ENCODE measurements at regions not wholly inside any gene's neighbourhood (a gene's known extent, or its start where the extent isn't known, plus 50 kb on each side); places are given as distances from the start of the nearest gene placed in this dataset.

DNA sequence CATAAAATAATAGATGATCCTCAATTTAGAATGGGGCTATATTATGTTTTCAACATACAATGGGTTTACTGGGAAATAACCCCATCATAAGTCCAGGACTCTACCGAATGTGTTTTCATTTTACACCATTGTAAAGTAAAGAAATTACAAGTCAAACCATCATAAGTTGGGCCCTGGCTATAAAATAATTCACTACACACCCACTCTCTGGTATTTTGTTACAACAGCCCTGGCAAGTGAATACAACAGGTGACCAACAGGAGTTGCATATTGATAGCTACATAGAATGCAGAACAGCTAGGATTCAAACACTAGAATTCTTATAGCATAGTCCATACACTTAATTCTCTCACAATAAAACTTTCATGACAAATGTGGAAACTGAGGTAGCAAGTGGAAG is 673.0 kb upstream of the CA10 start:
- no peak for DNase-seq

DNA sequence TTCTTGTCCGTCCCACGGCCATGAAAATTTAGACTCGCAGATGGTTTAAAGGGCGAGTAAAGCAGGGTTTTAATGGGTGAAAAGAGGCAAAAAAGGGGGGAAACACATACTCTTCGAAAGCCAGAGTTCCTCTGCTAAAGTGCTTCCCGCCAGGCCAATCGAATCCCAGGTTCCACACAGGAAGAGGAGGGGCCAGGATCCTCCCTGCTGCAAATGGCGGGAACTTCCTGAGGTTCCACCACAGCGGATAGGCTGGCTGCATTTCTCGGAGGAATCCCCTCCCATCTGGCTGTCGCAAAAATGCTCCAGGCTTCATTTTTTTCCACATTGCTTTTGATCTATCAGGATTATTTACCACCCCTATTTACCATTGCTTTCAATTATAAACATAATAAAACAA is 670.1 kb upstream of the CA10 start:
- no peak for DNase-seq

DNA sequence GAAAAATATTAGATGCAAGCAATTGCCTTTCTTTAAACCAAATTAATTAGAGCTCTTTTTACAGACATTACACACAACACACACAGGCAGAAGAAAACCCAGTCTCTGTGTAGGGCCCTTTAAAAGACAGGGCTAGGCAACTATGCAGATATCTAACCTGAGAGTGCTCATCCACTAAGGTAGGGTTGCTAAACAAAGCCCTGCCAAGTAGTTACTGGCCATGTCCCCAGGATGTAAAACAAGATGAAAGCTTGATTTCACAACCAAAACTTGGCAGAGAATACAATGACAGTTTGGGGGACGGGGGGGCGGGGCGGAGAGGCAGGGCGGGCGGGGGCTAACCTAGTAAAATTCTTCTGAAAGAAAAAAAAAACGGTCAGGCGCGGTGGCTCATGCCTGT is 669.0 kb upstream of the CA10 start:
- no peak for DNase-seq

DNA sequence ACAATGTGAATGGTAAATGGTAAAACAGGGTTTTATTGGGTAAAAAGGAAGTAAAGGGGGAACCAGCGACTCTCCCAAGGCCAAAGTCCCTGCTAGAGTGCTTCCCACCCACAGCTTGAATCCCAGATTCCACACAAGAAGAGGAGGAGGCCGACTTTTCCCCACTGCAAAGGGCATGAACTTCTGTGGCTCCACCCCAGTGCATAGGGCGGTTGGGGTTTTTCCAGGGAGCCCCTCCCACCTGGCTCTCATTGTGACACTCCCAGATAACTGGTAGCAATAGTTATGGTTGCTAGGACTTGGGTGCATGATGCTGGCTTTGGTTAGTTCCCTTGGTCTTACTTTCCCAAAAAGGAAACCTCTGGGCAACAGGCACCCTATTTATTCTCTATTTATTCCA is 666.0 kb upstream of the CA10 start:
- no peak for DNase-seq

DNA sequence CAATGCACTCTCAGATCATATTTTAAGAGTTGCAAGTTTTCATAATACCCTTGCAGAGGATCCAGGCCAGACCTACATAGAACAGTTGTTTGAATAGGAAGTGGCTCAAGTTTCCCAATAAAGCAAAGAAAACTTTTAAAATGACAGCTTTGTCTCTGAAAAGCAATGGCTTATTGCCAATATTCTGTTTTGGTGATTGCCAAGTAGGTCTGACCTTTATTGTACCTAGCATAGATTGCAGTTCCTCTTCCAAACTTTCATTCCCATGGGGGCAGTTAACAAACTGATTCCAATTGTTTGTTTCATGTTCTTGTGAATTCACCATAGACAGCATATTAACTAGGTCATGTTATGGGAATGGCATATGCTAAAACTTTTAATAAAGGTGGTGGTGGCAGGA is 664.6 kb upstream of the CA10 start:
- no peak for DNase-seq

DNA sequence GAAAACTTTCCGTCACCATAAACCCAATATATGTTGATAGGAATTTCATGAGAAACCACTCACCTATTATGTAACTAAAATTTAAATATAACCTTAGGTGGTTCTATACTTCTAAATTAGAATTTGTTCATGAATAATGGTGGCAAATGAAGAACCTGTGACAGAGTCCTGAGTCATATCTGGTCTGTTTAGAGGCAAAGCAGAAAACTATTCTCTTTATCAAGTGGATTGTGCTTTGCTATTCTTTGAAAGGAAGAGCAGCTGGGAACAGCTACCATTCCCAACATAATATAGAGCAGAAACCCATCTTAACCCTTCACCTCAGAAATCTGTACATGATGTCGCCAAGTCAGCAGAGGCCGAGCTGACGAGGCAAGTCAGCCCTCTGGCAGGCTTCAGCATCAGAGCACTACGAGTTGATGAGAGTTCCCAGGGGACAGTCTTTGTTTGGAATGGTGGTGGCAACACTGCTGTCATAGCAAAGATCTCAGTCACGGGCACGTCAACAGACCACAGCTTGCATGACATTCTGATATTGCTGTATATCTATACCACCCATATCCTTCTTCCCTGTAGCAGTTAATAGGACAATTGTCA is 631.9 kb upstream of the CA10 start:
- no peak for DNase-seq

DNA sequence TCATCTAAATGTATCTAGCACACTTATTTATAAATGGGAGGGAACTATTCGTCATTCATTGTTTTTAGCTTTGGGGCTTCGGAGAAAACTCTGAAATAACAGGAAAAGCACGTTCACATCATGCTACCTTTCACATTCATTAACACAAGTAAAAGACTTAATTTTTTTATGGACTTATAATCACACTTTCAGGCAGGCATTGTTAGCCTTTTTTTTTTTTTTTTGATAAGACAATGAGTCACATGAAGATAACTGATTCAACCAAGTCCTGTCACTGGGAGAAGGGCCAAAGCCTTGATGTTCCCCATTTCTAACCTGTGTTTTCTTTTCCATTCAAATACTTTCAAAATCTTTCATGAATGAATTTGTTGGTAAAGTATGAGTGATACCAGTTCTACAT is 631.3 kb upstream of the CA10 start:
- no peak for DNase-seq

DNA sequence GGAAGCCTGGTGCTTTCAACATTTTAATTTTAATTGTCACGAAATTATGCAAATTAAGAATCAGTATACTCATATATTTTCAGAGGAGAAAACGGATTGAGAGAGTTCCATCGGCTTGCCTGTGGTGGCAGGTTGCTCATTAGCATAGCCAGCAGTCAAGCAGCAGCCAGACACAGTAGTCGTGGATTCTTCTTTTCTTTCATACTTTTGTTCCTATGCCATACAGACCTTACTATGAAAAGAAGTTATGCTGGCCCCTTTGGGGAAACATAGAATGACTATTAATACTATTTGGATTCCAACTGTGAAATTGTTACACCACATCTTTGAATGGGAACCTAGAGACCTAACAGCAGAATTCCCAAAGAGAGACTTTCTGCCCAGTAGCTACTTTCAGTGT is 617.7 kb upstream of the CA10 start:
- no peak for DNase-seq

DNA sequence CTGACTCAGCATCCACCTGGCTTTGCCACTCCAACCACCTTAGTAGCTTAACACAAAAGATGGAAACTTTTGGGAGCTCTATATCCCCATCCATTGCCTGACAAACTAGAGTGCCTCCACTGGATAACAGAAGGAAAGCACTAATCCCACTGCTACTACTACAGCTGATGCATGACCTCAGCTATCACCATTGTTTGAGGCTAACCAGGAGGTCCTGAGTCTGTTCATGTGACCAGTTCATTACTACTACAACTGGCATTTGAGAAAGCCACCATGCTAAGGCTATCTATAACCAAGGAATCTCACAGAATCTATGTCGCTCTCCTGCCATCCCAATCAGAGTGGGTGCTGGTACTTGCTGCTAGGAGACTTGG is 604.3 kb upstream of the CA10 start:
- DNase-seq: no peak

DNA sequence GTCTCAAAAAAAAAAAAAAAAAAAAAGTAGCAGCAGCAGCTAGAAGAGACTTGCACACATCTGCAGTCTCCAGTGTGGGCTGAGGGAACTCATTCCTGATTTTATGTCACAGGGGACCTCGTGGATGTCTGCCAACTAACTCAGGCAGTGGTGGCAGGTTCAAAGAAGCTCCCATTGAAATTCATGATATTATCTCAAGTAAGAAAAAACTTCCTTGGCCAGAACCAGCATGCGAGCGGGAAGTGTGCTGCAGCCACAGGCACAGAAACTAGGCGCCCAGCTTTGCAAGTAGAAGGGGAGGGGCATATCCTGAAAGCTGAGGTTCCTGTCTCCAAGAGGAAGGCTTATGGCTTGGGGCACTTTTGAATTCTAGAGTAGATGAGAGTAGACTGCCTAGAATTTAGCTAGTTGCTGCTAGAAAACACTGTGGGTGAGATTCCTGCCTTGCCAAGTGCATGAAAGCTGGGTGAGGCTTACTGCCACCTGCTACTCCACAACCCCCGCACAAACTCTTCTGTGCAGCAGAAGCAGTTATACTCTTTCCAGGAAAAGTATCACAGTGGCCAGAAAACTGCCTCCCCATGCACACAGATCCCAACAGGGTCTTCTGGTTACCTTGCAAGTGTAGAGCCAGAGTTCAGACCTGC is 603.8 kb upstream of the CA10 start:
- no peak for DNase-seq

DNA sequence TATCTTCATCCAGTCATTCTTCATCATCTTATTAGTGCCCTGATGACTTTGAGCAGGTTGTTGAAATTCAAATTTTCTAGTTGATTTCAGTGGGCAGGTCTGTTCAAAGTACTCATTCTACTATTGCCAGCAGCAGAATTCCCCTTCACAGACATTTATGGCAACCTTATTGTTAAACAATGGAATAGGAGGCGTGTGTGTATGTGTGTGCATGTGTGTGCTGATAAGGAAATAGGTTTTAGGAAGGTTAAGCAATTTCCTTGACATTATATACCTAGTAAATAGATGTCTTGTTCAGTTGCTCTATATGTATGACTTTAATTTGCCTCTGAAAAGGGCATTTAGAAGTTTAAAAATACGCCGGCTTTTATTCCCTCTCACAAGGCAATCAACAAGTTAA is 601.4 kb upstream of the CA10 start:
- no peak for DNase-seq

DNA sequence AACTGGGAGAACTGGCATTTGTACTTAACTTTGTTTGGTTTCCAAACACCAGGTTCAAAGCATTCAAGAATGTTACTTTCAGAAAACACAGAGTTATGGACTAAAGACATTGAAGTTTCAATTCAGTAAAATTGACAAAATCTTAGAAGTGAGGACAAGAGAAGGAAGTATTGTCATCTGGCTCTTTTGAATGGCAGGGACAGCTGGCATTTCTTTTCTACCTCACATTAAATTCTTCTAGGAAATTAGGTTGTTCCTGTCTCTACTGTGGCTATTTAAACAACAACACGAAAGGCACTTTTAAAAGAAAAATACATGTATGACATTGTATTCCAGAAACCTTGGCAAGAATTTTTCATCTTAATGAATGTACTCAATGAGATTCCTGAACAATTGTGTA is 600.0 kb upstream of the CA10 start:
- no peak for DNase-seq

DNA sequence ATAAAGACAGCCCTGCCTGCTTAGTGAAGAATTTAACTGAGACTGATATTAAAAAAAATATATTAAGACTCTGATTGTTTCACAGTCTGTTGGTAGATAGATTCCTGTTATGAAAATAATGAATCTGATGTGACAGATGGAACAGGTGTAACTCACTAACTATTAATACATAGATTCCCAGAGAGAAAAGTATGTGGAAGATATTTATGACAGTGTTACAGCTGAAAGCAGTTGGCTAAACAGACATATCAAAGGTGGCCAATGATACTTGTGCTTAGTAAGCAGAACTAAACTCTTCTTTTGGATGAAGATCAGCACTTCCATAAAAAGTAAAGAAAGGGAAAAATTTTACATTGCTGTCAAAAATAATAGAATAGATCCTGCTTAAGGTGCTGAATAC is 598.2 kb upstream of the CA10 start:
- no peak for DNase-seq

DNA sequence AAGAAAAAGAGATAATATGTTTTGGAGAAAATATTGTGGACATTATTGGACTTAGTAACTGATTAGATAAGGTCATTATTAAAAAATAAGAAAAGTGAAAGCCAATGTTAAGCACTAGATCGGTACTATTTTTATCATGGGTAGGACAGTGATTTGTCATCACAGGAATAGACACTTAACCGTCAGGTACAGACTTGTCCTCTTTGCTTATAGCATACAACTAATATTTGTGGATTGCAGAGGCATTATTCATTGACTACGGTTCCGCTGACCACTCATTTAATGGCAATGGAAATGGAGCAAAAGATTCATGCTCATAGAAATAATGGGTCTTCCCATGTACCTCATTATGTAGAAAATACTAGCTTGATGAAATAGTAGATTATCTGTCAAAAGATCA is 596.3 kb upstream of the CA10 start:
- DNase-seq: no peak

DNA sequence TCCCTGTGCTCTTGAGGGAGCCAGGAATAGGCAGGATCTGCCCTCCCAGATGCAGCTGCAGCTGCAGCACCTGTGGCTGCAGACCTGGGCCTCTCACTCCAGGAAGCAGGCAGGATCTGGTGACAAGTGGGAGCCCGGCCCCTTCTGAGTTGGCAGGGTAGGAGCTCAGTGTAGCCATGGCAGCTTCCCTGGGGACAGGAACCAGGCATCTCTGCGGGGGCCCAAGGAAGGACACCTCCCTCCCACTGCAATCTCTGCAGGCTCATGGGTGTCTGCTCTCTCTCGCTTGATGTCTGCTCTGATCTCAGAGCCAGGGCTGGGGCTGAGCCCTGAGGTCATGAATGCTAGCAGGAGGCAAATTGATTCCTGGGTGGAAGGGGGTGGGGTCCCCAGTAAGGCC is 592.5 kb upstream of the CA10 start:
- no peak for DNase-seq

DNA sequence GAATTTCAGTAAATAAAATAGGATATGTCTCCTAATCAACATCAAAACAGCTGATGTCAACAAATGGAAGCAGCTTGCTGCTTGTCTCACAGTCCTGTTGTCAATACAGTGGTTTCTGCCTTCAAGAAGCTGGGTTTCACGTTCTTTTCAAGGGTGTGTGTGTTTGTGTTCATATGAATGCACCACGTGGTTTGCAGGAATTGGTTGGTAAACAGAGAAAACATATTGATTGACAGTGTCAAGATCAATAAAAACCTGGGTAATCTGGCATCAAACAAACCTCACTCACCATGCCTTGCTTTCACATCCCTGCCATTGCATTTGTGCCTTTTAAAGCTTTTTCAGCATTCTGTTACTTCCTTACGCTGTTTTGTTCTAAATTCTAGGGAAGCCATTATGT is 585.7 kb upstream of the CA10 start:
- DNase-seq: no peak

DNA sequence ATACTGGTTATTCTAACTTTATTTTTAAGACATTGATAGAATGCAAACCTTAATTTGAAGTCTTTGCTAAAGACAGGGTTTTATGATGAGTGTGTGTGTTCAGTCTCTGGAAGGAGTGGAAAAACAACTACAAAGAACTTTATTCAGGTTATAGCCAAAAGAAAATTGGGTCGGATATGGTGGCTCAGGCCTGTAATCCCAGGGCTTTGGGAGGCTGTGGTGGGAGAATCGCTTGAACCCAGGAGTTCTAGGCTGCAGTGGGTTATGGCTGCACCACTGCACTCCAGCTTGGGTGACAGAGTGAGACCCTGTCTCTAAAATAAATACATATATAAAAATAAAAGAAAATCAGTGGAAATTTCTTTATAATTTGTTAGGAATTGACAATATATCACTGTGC is 581.5 kb upstream of the CA10 start:
- no peak for DNase-seq

DNA sequence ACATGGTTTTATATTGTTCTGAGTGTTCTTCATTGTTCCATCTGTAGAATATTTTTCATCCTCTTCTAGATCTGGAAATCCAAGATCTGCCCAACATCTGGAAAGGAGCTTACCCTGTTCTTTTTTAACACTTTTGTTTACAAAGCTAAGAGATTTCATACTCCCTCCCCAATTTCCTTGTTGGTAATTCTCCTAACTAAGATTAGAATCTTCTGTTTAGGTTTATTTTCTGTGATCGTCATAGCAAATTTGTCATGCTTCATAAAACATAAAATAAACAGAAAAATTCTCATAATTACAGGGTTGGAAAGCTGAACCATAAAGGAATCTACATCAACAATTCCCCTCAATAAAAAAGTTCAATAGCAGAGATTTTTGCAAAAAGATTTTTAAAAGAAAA is 580.3 kb upstream of the CA10 start:
- DNase-seq: no peak

DNA sequence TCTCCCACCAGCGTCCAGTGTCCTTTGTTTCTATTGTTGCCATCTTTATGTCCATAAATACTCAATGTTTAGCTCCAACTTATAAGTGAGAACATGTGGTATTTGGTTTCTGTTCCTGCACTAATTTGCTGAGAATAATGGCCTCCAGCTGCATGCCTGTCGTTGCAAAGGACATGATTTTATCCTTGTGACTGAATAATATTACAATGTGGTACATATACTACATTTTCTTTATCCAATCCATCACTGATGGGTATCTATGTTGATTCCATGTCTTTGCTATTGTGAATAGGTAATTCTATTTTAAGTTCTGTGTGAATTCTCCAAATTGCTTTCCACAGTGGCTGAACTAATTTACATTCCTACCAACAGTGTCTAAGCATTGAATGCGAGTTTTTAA is 578.6 kb upstream of the CA10 start:
- DNase-seq: no peak

DNA sequence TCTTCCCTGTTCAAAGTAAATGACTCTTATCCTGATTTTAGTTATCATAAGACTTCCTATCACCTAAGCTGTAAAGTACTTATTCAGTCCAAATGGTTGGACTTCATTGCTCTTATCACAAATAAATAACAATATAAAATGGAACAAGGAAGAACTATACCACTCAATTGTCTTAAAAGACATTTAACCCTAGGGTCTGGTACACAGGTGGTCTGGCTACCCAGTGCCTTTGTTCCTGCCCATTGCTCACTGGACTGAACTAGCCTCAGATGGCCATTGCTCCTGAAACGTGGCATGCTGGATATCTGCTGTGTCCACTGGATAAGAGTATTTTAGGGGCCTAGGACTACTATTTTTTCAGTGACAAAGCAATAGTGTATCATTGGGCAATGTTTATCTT is 574.3 kb upstream of the CA10 start:
- no peak for DNase-seq

DNA sequence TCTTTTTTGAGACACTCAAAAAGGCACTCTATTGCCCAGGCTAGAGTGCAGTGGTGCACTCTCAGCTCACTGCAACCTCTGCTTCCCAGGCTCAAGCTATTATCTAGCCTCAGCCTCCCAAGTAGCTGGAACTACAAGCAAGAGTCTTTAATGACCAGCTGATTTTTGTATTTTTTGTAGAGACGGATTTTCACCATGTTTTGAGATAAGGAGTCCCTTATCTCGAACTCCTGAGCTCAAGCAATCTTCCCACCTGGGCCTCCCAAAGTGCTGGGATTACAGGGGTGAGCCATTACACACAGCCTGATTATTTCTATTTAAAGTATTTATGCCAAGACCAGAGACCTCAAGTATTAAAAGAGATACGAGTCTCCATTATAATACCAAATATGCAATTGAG is 566.1 kb upstream of the CA10 start:
- DNase-seq: no peak

DNA sequence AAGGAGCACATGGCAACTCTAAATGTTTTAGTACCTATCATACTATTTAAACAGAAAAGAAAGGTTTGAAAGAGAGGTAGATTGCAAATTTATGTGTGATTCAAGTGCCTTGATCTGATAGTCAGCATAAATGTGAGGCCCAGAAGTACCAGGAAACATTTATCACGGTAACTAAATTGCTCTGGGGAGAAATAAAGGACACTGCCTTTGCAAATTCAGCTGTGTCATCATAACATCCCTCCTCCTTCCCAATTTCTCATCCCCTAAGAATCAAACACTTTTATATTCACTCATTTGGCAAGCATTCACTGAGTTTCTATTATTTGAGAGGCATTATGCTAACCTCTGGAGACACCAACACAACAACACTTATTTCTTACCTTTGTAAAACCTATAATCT is 563.4 kb upstream of the CA10 start:
- no peak for DNase-seq

DNA sequence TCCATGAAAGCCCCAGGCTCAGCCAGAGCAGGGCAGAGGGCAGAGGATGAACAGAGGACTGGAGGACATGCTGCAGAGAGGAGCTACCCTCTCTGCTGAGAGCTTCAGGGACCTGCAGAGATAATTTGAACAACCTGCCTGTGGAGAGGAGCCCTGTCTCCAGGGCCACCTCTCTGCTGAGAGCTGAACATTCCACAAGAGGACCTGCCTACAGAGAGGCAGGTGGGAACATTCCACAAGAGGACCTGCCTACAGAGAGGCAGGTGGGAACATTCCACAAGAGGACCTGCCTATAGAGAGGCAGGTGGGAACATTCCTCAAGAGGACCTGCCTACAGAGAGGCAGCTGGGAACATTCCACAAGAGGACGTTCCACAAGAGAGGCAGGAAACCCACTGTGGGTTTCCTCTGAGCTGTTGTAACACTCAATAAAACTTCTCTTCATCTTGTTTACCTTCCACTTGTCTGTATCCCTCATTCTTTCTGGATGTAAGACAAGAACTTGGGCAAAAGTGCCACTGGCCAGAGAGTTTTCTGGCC is 551.9 kb upstream of the CA10 start:
- DNase-seq: no peak

DNA sequence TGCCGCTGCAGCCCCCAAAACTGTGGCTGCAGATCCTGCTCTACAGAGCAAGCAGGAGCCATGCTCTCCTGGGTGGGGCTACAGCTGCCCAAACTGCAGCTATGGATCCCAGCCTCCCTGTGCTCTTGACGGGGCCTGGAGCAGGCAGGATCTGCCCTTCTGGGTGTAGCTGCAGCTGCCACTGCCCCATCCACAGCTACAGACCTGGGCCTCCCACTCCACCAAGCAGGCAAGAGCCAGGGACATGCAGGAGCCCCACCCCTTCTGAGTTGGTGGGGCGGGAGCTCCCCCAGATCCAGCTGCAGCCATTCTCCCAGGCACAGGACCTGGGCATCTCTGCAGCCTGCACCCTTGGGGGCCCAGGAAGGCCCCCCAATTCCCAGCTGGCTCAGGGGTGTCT is 551.2 kb upstream of the CA10 start:
- no peak for DNase-seq

DNA sequence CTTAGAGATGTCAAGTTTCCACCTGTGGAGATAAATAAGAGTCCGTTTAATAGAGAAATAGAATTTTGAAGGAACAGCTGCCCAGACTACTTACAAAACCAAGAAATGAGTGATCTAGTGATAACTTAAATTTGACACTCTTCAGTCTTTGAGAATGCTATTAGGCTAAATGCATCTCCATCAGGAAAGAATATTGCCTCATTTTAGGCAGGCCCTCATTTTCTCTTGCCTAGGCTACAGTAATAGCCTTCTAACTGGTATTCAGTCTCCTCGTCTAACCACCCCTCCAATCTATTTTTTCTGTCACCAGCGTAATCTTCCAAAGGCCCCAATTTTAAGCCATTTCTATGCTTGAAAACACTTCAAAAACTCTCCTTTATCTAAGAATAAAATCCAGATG is 537.8 kb upstream of the CA10 start:
- no peak for DNase-seq

All from hematopoietic multipotent progenitor cell treated with erythropoietin and hydrocortisone succinate and interleukin-3 and kit ligand, for 4 days (in vitro differentiated cells).